A673 (cell line): ENCODE measurements at regions not wholly inside any gene's neighbourhood (a gene's known extent, or its start where the extent isn't known, plus 50 kb on each side); places are given as distances from the start of the nearest gene placed in this dataset.

Source experiments
- BruUV-seq: library from RNA; stranded (reverse); fragments of 400-500 nt; replicated peaks from 2 replicates; lab custom pipeline; 2021; lab: Mats Ljungman, UMichigan
- CTCF ChIA-PET: fragments of 300-600 bp; sonication (Branson Sonifier 250); formaldehyde crosslinking; loops from one replicate; lab custom pipeline; 2022; ENCODE audit warnings: antibody characterized with exemption; lab: Charles Lee
- POLR2A ChIA-PET: fragments of 300-600 bp; sonication (Branson Sonifier 250); formaldehyde crosslinking; loops from one replicate; lab custom pipeline; 2022; ENCODE audit warnings: antibody characterized with exemption; ENCODE audit not compliant: low non-redundant PET; lab: Charles Lee
- DNase-seq: peaks from one replicate; pipeline ENCODE4 v3.0.0-alpha.2; 2015; ENCODE audit warnings: low spot score
- H3K27ac ChIP-seq: fragments of 200-600 bp; sonication (generic); 2 replicates; pipeline ENCODE4 v1.5.1; 2016; ENCODE audit warnings: mixed run types, low read depth, mild to moderate bottlenecking, mixed read lengths, antibody characterized with exemption, low read length; ENCODE audit not compliant: poor library complexity, severe bottlenecking
- H3K27me3 ChIP-seq: fragments of 200-600 bp; sonication (generic); replicated peaks from 2 replicates; pipeline ENCODE4 v1.6.1; 2017; ENCODE audit warnings: mixed run types, low read depth, mild to moderate bottlenecking, mixed read lengths, antibody characterized with exemption, low read length; ENCODE audit not compliant: insufficient read depth, poor library complexity
- H3K36me3 ChIP-seq: fragments of 200-600 bp; sonication (generic); 2 replicates; pipeline ENCODE4 v1.6.1; 2016; ENCODE audit warnings: mixed run types, mild to moderate bottlenecking, mixed read lengths, antibody characterized with exemption, low read length; ENCODE audit not compliant: insufficient read depth, poor library complexity, severe bottlenecking
- H3K4me1 ChIP-seq: fragments of 200-600 bp; sonication (generic); 2 replicates; pipeline ENCODE4 v1.6.1; 2017; ENCODE audit warnings: mixed run types, mild to moderate bottlenecking, mixed read lengths, antibody characterized with exemption, low read length; ENCODE audit not compliant: insufficient read depth, poor library complexity, severe bottlenecking
- H3K4me3 ChIP-seq: fragments of 200-600 bp; sonication (generic); 2 replicates; pipeline ENCODE4 v1.5.1; 2016; ENCODE audit warnings: low read depth, mixed run types, mild to moderate bottlenecking, mixed read lengths, low read length; ENCODE audit not compliant: poor library complexity, severe bottlenecking
- H3K9me3 ChIP-seq: fragments of 200-600 bp; sonication (generic); 2 replicates; pipeline ENCODE4 v1.6.1; 2016; ENCODE audit warnings: mixed run types, low read depth, mild to moderate bottlenecking, mixed read lengths, antibody characterized with exemption, low read length; ENCODE audit not compliant: poor library complexity, severe bottlenecking
- EZH2 ChIP-seq: fragments of 200-600 bp; sonication (generic); IDR thresholded peaks from 2 replicates; pipeline ENCODE4 v1.6.1; 2017; ENCODE audit warnings: borderline replicate concordance, low read depth, mild to moderate bottlenecking, mixed read lengths, antibody characterized with exemption, low read length; ENCODE audit not compliant: poor library complexity, severe bottlenecking
- intact Hi-C: fragments of 100-400 bp; cut with micrococcal nuclease; formaldehyde crosslinking; loops from one replicate; pipeline ENCODE4 v1.10.0; 2022; ENCODE audit not compliant: unreplicated experiment
- TF ChIP-seq, protein P1 (sequence below): fragments of 300-800, 200-600 bp; sonication (generic); conservative IDR thresholded peaks from 2 replicates; pipeline ENCODE4 v1.5.1; 2017; ENCODE audit warnings: low read depth, mild to moderate bottlenecking, antibody characterized with exemption, low read length, moderate library complexity, mixed read lengths

DNA sequence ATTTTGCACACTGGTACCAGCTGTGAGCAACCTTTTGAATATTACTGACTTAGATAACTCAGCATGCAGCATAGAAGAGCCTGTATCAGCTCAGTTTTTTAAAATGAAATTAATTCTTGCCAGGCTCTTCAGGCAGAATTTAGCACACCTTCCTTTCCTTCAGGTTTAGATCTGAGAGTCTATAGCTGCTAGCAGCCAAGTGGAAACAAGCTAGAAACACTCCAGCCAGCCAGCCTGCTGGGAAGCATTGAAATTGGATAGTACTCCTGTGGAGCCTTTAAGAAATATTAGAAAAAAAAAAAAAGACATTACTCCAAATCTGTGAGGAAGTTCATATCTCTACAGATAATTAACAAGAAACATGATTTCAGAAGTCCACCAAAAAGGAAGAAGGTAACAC is 812.2 kb downstream of the DTWD2 start:
- CTCF ChIA-PET, result no interaction called here
- Histone ChIP-seq H3K4me1 (no peaks in the 10 kb centered on the region), H3K27ac (no peak overlapping the region), H3K4me3 (no peak overlapping the region), H3K9me3 (no peaks in the 10 kb centered on the region), H3K36me3 (no peaks in the 10 kb centered on the region), H3K27me3 (no peaks in the 10 kb centered on the region)
- intact Hi-C loops, result no loop called here
- no peak for DNase-seq
- TF ChIP-seq, protein P1, sequence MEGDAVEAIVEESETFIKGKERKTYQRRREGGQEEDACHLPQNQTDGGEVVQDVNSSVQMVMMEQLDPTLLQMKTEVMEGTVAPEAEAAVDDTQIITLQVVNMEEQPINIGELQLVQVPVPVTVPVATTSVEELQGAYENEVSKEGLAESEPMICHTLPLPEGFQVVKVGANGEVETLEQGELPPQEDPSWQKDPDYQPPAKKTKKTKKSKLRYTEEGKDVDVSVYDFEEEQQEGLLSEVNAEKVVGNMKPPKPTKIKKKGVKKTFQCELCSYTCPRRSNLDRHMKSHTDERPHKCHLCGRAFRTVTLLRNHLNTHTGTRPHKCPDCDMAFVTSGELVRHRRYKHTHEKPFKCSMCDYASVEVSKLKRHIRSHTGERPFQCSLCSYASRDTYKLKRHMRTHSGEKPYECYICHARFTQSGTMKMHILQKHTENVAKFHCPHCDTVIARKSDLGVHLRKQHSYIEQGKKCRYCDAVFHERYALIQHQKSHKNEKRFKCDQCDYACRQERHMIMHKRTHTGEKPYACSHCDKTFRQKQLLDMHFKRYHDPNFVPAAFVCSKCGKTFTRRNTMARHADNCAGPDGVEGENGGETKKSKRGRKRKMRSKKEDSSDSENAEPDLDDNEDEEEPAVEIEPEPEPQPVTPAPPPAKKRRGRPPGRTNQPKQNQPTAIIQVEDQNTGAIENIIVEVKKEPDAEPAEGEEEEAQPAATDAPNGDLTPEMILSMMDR, result no peak
- no peak for TF ChIP-seq EZH2
- POLR2A ChIA-PET, result no interaction called here
- no TSS peak for BruUV-seq

DNA sequence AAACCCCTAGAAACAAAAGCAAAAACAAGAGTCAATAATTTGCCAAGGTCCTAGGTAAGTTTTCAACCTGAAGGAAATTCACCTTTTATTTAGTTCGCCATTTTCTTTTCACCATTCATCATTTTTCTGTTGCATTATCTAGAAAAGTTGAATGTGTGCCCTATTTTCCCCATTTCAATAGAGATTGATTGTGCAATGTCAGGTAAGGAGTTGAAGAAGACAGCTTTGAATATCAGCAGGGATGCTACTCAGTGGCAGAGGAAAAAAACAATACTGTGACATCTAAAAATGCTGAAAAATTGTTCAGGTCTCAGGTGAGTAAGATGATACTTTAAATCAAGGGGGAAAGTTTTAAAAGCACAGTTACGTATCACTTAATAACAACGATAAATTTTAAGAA is 813.7 kb downstream of the DTWD2 start:
- Histone ChIP-seq H3K4me1 (no peaks in the 10 kb centered on the region), H3K27me3 (no peaks in the 10 kb centered on the region), H3K27ac (no peak overlapping the region), H3K9me3 (no peaks in the 10 kb centered on the region), H3K4me3 (no peak overlapping the region), H3K36me3 (no peaks in the 10 kb centered on the region)
- ChIA-PET POLR2A (no interaction called here), CTCF (no interaction called here)
- intact Hi-C loops, result no loop called here
- TF ChIP-seq EZH2, result no peak
- TF ChIP-seq, protein P1, result no peak
- BruUV-seq, result no TSS peak
- no peak for DNase-seq

DNA sequence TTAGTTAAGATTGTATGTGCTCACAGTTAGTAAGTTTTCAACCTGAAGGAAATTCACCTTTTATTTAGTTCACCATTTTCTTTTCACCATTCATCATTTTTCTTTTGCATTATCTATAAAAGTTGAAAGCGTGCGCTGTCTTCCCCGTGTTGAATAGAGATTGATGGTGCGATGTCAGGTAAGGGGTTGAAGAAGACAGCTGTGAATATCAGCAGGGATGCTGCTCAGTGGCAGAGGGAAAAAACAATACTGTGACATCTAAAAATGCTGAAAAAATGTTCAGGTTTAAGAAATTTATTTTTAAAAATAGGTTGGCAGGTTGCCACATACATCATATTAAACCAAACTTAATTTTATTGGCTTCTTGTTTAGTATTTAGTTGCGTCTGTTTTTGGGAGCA is 815.0 kb downstream of the DTWD2 start:
- H3K27ac ChIP-seq, result no peak overlapping the region
- BruUV-seq, result no TSS peak
- H3K36me3 ChIP-seq, result no peaks in the 10 kb centered on the region
- no peak overlapping the region for H3K4me3 ChIP-seq
- no peaks in the 10 kb centered on the region for H3K4me1 ChIP-seq
- ChIA-PET POLR2A (no interaction called here), CTCF (no interaction called here)
- no peak for DNase-seq
- intact Hi-C loops, result no loop called here
- no peaks in the 10 kb centered on the region for H3K9me3 ChIP-seq
- no peaks in the 10 kb centered on the region for H3K27me3 ChIP-seq
- TF ChIP-seq, protein P1, result no peak
- TF ChIP-seq EZH2, result no peak
